ENCODE measurements at regions not wholly inside any gene's neighbourhood (a gene's known extent, or its start where the extent isn't known, plus 50 kb on each side); places are given as distances from the start of the nearest gene placed in this dataset.

- TF ChIP-seq, protein P1, sequence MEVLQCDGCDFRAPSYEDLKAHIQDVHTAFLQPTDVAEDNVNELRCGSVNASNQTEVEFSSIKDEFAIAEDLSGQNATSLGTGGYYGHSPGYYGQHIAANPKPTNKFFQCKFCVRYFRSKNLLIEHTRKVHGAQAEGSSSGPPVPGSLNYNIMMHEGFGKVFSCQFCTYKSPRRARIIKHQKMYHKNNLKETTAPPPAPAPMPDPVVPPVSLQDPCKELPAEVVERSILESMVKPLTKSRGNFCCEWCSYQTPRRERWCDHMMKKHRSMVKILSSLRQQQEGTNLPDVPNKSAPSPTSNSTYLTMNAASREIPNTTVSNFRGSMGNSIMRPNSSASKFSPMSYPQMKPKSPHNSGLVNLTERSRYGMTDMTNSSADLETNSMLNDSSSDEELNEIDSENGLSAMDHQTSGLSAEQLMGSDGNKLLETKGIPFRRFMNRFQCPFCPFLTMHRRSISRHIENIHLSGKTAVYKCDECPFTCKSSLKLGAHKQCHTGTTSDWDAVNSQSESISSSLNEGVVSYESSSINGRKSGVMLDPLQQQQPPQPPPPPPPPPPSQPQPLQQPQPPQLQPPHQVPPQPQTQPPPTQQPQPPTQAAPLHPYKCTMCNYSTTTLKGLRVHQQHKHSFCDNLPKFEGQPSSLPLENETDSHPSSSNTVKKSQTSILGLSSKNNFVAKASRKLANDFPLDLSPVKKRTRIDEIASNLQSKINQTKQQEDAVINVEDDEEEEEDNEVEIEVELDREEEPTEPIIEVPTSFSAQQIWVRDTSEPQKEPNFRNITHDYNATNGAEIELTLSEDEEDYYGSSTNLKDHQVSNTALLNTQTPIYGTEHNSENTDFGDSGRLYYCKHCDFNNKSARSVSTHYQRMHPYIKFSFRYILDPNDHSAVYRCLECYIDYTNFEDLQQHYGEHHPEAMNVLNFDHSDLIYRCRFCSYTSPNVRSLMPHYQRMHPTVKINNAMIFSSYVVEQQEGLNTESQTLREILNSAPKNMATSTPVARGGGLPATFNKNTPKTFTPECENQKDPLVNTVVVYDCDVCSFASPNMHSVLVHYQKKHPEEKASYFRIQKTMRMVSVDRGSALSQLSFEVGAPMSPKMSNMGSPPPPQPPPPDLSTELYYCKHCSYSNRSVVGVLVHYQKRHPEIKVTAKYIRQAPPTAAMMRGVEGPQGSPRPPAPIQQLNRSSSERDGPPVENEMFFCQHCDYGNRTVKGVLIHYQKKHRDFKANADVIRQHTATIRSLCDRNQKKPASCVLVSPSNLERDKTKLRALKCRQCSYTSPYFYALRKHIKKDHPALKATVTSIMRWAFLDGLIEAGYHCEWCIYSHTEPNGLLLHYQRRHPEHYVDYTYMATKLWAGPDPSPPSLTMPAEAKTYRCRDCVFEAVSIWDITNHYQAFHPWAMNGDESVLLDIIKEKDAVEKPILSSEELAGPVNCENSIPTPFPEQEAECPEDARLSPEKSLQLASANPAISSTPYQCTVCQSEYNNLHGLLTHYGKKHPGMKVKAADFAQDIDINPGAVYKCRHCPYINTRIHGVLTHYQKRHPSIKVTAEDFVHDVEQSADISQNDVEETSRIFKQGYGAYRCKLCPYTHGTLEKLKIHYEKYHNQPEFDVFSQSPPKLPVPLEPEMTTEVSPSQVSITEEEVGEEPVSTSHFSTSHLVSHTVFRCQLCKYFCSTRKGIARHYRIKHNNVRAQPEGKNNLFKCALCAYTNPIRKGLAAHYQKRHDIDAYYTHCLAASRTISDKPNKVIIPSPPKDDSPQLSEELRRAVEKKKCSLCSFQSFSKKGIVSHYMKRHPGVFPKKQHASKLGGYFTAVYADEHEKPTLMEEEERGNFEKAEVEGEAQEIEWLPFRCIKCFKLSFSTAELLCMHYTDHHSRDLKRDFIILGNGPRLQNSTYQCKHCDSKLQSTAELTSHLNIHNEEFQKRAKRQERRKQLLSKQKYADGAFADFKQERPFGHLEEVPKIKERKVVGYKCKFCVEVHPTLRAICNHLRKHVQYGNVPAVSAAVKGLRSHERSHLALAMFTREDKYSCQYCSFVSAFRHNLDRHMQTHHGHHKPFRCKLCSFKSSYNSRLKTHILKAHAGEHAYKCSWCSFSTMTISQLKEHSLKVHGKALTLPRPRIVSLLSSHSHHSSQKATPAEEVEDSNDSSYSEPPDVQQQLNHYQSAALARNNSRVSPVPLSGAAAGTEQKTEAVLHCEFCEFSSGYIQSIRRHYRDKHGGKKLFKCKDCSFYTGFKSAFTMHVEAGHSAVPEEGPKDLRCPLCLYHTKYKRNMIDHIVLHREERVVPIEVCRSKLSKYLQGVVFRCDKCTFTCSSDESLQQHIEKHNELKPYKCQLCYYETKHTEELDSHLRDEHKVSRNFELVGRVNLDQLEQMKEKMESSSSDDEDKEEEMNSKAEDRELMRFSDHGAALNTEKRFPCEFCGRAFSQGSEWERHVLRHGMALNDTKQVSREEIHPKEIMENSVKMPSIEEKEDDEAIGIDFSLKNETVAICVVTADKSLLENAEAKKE (CRISPR knock-in tag; IDR thresholded peaks at IDR 0.05), result no peak
- TF ChIP-seq NANOG (IDR thresholded peaks at IDR 0.05; ENCODE audit: borderline replicate concordance), result no peak
- no peak for TF ChIP-seq ETS1 (IDR thresholded peaks at IDR 0.05)
- no peak for TF ChIP-seq EZH2 (IDR thresholded peaks at IDR 0.05; ENCODE audit: low read depth, unreplicated experiment)
- TF ChIP-seq EZH2phosphoT487 (IDR thresholded peaks at IDR 0.05; ENCODE audit: unreplicated experiment), result no peak
- TF ChIP-seq ZNF114 (CRISPR knock-in tag; IDR thresholded peaks at IDR 0.05), result no peak
- no peak for TF ChIP-seq POLR2AphosphoS5 (IDR thresholded peaks at IDR 0.05; ENCODE audit: low read depth)
- no peak for TF ChIP-seq ZNF331 (CRISPR knock-in tag; IDR thresholded peaks at IDR 0.05; ENCODE audit: low read depth)
- TF ChIP-seq CREB1 (CRISPR knock-in tag; IDR thresholded peaks at IDR 0.05; ENCODE audit: low read depth), result no peak
- no peak for TF ChIP-seq JUNB (IDR thresholded peaks at IDR 0.05; ENCODE audit: unreplicated experiment)
- no peak for TF ChIP-seq STAT1 (IDR thresholded peaks at IDR 0.05; ENCODE audit: unreplicated experiment)
- no peak for TF ChIP-seq REST (IDR thresholded peaks at IDR 0.05; ENCODE audit: unreplicated experiment)
- TF ChIP-seq, protein P2, sequence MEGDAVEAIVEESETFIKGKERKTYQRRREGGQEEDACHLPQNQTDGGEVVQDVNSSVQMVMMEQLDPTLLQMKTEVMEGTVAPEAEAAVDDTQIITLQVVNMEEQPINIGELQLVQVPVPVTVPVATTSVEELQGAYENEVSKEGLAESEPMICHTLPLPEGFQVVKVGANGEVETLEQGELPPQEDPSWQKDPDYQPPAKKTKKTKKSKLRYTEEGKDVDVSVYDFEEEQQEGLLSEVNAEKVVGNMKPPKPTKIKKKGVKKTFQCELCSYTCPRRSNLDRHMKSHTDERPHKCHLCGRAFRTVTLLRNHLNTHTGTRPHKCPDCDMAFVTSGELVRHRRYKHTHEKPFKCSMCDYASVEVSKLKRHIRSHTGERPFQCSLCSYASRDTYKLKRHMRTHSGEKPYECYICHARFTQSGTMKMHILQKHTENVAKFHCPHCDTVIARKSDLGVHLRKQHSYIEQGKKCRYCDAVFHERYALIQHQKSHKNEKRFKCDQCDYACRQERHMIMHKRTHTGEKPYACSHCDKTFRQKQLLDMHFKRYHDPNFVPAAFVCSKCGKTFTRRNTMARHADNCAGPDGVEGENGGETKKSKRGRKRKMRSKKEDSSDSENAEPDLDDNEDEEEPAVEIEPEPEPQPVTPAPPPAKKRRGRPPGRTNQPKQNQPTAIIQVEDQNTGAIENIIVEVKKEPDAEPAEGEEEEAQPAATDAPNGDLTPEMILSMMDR (conservative IDR thresholded peaks at IDR 0.05; ENCODE audit: low read depth in 2 of 2), result no peak
Observed at GRCh38 chr3:159925248-159925647, 63.4 kb upstream of the IL12A start.

More at GRCh38 chr3:159925248-159925647, 63.4 kb upstream of the IL12A start:
- no peak overlapping the region for H3K27ac Mint-ChIP-seq
- Histone ChIP-seq H3K36me3 (ENCODE audit: insufficient read depth) (no peaks in the 10 kb centered on the region), H2AFZ (no peak overlapping the region), H3K27me3 (ENCODE audit: insufficient read depth) (no peaks in the 10 kb centered on the region), H3K79me2 (replicated peaks; ENCODE audit: insufficient read depth) (no peaks in the 10 kb centered on the region), H4K20me1 (replicated peaks; ENCODE audit: insufficient read depth) (no peaks in the 10 kb centered on the region), H3K4me1 (ENCODE audit: insufficient read depth) (no peaks in the 10 kb centered on the region), H3F3A (replicated peaks; ENCODE audit: low read depth) (no peaks in the 10 kb centered on the region), H3K4me2 (no peak overlapping the region), H3K4me3 (no peak overlapping the region), H3K9me2 (ENCODE audit: insufficient read depth) (0 out of 2 replicates have a peak, but pooled peaks cover 8% of the 10 kb centered on the region), H3K27ac (ENCODE audit: low read depth) (no peak overlapping the region)
- no peak overlapping the region for H3K4me3 Mint-ChIP-seq
- no peaks in the 10 kb centered on the region for H3K27me3 Mint-ChIP-seq (ENCODE audit: insufficient read depth, low read depth, poor library complexity)
- no peaks in the 10 kb centered on the region for H3K9me3 Mint-ChIP-seq
- no peak for ATAC-seq
- no peaks in the 10 kb centered on the region for H3K36me3 Mint-ChIP-seq (ENCODE audit: low read depth)
- DNase-seq (ENCODE audit: low spot score), result no peak
- H3K4me1 Mint-ChIP-seq, result no peaks in the 10 kb centered on the region; the same call in 2 of the 3 replicates
